ENCODE measurements at regions not wholly inside any gene's neighbourhood (a gene's known extent, or its start where the extent isn't known, plus 50 kb on each side); places are given as distances from the start of the nearest gene placed in this dataset.

GRCh38 chrX:33989936-33990335 lies 142.2 kb downstream of the FAM47A start:
- no peak overlapping the region for H3K4me3 ChIP-seq
- TF ChIP-seq EZH2phosphoT487 (IDR thresholded peaks at IDR 0.05; ENCODE audit: low read depth, severe bottlenecking, unreplicated experiment) (no peak), EZH2 (IDR thresholded peaks at IDR 0.05; ENCODE audit: borderline replicate concordance) (no peak), CTCF (IDR thresholded peaks at IDR 0.05; ENCODE audit: poor library complexity) (no peak)
- H3K4me2 ChIP-seq = peak overlapping the region; percentile 11
- no peak overlapping the region for H2AFZ ChIP-seq
- H3K36me3 ChIP-seq (replicated peaks; ENCODE audit: insufficient read depth, low read depth) = no peaks in the 10 kb centered on the region
- no peaks in the 10 kb centered on the region for H3K27me3 ChIP-seq
- no peaks in the 10 kb centered on the region for H3K9me2 ChIP-seq (replicated peaks; ENCODE audit: insufficient read depth)
- no peaks in the 10 kb centered on the region for H3K79me2 ChIP-seq
- no peaks in the 10 kb centered on the region for H3K4me1 ChIP-seq (ENCODE audit: insufficient read depth)
- H3K27ac ChIP-seq = peak overlapping the region; percentile 47
- 48% methylated on average over 4 of the region's 4 CpGs for WGBS (ENCODE audit: low lambda C conversion rate, missing lambda C conversion rate)
- H3K9me3 ChIP-seq (ENCODE audit: low read depth) = no peaks in the 10 kb centered on the region
- no peaks in the 10 kb centered on the region for H4K20me1 ChIP-seq (ENCODE audit: insufficient read depth, poor library complexity, severe bottlenecking)
- peak; percentile 43 for DNase-seq (ENCODE audit: low spot score)

GRCh38 chrX:33987458-33987857 lies 144.7 kb downstream of the FAM47A start:
- H4K20me1 ChIP-seq (ENCODE audit: insufficient read depth, poor library complexity, severe bottlenecking) = no peaks in the 10 kb centered on the region
- H3K27me3 ChIP-seq = no peaks in the 10 kb centered on the region
- H3K9me2 ChIP-seq (replicated peaks; ENCODE audit: insufficient read depth) = no peaks in the 10 kb centered on the region
- no peaks in the 10 kb centered on the region for H3K4me1 ChIP-seq (ENCODE audit: insufficient read depth)
- H3K4me3 ChIP-seq = no peak overlapping the region
- H3K27ac ChIP-seq = no peak overlapping the region
- H3K36me3 ChIP-seq (replicated peaks; ENCODE audit: insufficient read depth, low read depth) = no peaks in the 10 kb centered on the region
- no peaks in the 10 kb centered on the region for H3K79me2 ChIP-seq
- no peak for DNase-seq (ENCODE audit: low spot score)
- 90% methylated on average over 4 of the region's 4 CpGs for WGBS (ENCODE audit: low lambda C conversion rate, missing lambda C conversion rate)
- H2AFZ ChIP-seq = no peak overlapping the region
- no peak overlapping the region for H3K4me2 ChIP-seq
- TF ChIP-seq CTCF (IDR thresholded peaks at IDR 0.05; ENCODE audit: poor library complexity) (no peak), EZH2 (IDR thresholded peaks at IDR 0.05; ENCODE audit: borderline replicate concordance) (no peak), EZH2phosphoT487 (IDR thresholded peaks at IDR 0.05; ENCODE audit: low read depth, severe bottlenecking, unreplicated experiment) (no peak)
- H3K9me3 ChIP-seq (ENCODE audit: low read depth) = no peaks in the 10 kb centered on the region

GRCh38 chrX:33974676-33975075 lies 157.4 kb downstream of the FAM47A start:
- no peaks in the 10 kb centered on the region for H3K27me3 ChIP-seq
- no peaks in the 10 kb centered on the region for H3K9me2 ChIP-seq (replicated peaks; ENCODE audit: insufficient read depth)
- no peak for DNase-seq (ENCODE audit: low spot score)
- TF ChIP-seq EZH2 (IDR thresholded peaks at IDR 0.05; ENCODE audit: borderline replicate concordance) (no peak), CTCF (IDR thresholded peaks at IDR 0.05; ENCODE audit: poor library complexity) (no peak), EZH2phosphoT487 (IDR thresholded peaks at IDR 0.05; ENCODE audit: low read depth, severe bottlenecking, unreplicated experiment) (no peak)
- H3K36me3 ChIP-seq (replicated peaks; ENCODE audit: insufficient read depth, low read depth) = no peaks in the 10 kb centered on the region
- no peak overlapping the region for H2AFZ ChIP-seq
- WGBS (ENCODE audit: low lambda C conversion rate, missing lambda C conversion rate) = 97% methylated on average over 6 of the region's 6 CpGs
- H3K79me2 ChIP-seq = no peaks in the 10 kb centered on the region
- H4K20me1 ChIP-seq (ENCODE audit: insufficient read depth, poor library complexity, severe bottlenecking) = no peaks in the 10 kb centered on the region
- no peak overlapping the region for H3K4me3 ChIP-seq
- H3K27ac ChIP-seq = no peak overlapping the region
- no peaks in the 10 kb centered on the region for H3K4me1 ChIP-seq (ENCODE audit: insufficient read depth)
- H3K4me2 ChIP-seq = no peak overlapping the region
- H3K9me3 ChIP-seq (ENCODE audit: low read depth) = no peaks in the 10 kb centered on the region
